OCI-LY7 (cell line): ENCODE measurements at regions not wholly inside any gene's neighbourhood (a gene's known extent, or its start where the extent isn't known, plus 50 kb on each side); places are given as distances from the start of the nearest gene placed in this dataset.

Experiments used
- BruUV-seq: library from RNA; stranded (reverse); fragments of 400-500 nt; replicated peaks from 2 replicates; lab custom pipeline; 2021; lab: Mats Ljungman, UMichigan
- CTCF ChIA-PET: fragments of 300-600 bp; sonication (Branson Sonifier 250); formaldehyde crosslinking; loops from one replicate; lab custom pipeline; 2022; ENCODE audit warnings: antibody characterized with exemption; ENCODE audit not compliant: unreplicated experiment; lab: Charles Lee
- POLR2A ChIA-PET: fragments of 300-600 bp; sonication (Branson Sonifier 250); formaldehyde crosslinking; loops from one replicate; lab custom pipeline; 2022; ENCODE audit warnings: antibody characterized with exemption; lab: Charles Lee
- DNase-seq: peaks from one replicate; pipeline ENCODE4 v3.0.0-alpha.2; 2015; ENCODE audit warnings: low spot score
- H2AFZ ChIP-seq: fragments of 200-600 bp; sonication (generic), shearing (Covaris generic); 2 replicates; pipeline ENCODE4 v1.6.1; 2014; ENCODE audit warnings: mild to moderate bottlenecking, antibody characterized with exemption, low read length, moderate library complexity
- H3K27ac ChIP-seq: fragments of 200-600 bp; sonication (generic); 2 replicates; pipeline ENCODE4 v1.5.1; 2014; ENCODE audit warnings: mixed run types, low read depth, mild to moderate bottlenecking, moderate library complexity, low read length, inconsistent platforms; ENCODE audit not compliant: poor library complexity, severe bottlenecking
- H3K36me3 ChIP-seq: fragments of 200-600 bp; sonication (generic); 2 replicates; pipeline ENCODE4 v1.6.1; 2014; ENCODE audit warnings: mild to moderate bottlenecking, antibody characterized with exemption, low read length, moderate library complexity, mixed read lengths; ENCODE audit not compliant: insufficient read depth
- H3K4me1 ChIP-seq: fragments of 200-600 bp; sonication (generic); 2 replicates; pipeline ENCODE4 v1.5.1; 2014; ENCODE audit warnings: mild to moderate bottlenecking, low read length; ENCODE audit not compliant: insufficient read depth, poor library complexity, severe bottlenecking
- H3K4me2 ChIP-seq: fragments of 200-600 bp; sonication (generic); 2 replicates; pipeline ENCODE4 v1.6.1; 2014; ENCODE audit warnings: mild to moderate bottlenecking, low read length
- H3K4me3 ChIP-seq: fragments of 200-600 bp; sonication (generic); 2 replicates; pipeline ENCODE4 v1.5.1; 2014; ENCODE audit warnings: mild to moderate bottlenecking, low read depth, low read length; ENCODE audit not compliant: poor library complexity, severe bottlenecking
- H3K79me2 ChIP-seq: fragments of 200-600 bp; sonication (generic); 2 replicates; pipeline ENCODE4 v1.6.1; 2016; ENCODE audit warnings: low read depth, mild to moderate bottlenecking, low read length, moderate library complexity, mixed read lengths; ENCODE audit not compliant: insufficient read depth
- H3K9me2 ChIP-seq: fragments of 200-600 bp; sonication (generic); 2 replicates; pipeline ENCODE4 v1.6.1; 2016; ENCODE audit warnings: mild to moderate bottlenecking, low read length, mixed read lengths; ENCODE audit not compliant: insufficient read depth
- H3K9me3 ChIP-seq: fragments of 200-600 bp; sonication (generic); 2 replicates; pipeline ENCODE4 v1.6.1; 2014; ENCODE audit warnings: mild to moderate bottlenecking, mixed run types, low read length, mixed read lengths
- H4K20me1 ChIP-seq: fragments of 200-600 bp; sonication (generic); 2 replicates; pipeline ENCODE4 v1.6.1; 2014; ENCODE audit warnings: mild to moderate bottlenecking, antibody characterized with exemption, low read length, moderate library complexity, mixed read lengths; ENCODE audit not compliant: insufficient read depth
- EZH2phosphoT487 ChIP-seq: fragments of 200-600 bp; sonication (generic); IDR thresholded peaks from 2 replicates; pipeline ENCODE4 v1.6.1; 2018; ENCODE audit warnings: low read depth, borderline replicate concordance, mild to moderate bottlenecking, mixed run types, antibody characterized with exemption, low read length, moderate library complexity, mixed read lengths
- intact Hi-C: fragments of 100-400 bp; cut with micrococcal nuclease; formaldehyde crosslinking; loops from one replicate; pipeline ENCODE4 v1.10.0; 2022; ENCODE audit not compliant: unreplicated experiment
- TF ChIP-seq, protein P1 (sequence below): fragments of 200-600 bp; sonication (generic); conservative IDR thresholded peaks from 2 replicates; pipeline ENCODE4 v1.5.1; 2014; ENCODE audit warnings: mild to moderate bottlenecking, antibody characterized with exemption, low read length, moderate library complexity, mixed read lengths

DNA sequence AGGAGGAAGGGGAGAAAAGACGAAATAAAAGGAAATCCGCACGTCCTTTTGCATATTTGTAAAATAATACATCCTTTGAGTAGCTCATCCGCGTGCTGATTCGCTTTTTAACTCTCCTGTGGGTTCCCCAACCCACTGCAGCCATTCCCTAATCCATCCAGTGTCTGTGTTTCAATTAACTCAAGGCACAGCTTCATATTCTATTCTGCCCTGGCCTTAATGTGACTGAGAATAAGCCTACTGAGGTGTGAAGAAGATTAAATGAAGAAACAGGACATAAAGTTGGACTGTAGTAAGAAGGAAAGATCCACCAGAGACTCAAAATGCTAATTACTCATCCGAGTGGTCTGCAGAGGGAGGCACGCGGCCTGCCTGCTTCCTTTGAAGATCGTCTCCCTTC lies 161.4 kb upstream of the SH3BP4 start:
- no peaks in the 10 kb centered on the region for H3K9me2 ChIP-seq
- intact Hi-C loops: no loop called here
- H4K20me1 ChIP-seq: no peaks in the 10 kb centered on the region; the same call in 1 of the 2 replicates
- H3K36me3 ChIP-seq: no peaks in the 10 kb centered on the region
- H3K4me1 ChIP-seq: no peaks in the 10 kb centered on the region
- H3K79me2 ChIP-seq: no peaks in the 10 kb centered on the region
- H3K4me2 ChIP-seq: no peak overlapping the region
- no peak for DNase-seq
- no peak overlapping the region for H3K27ac ChIP-seq
- ChIA-PET POLR2A (no interaction called here), CTCF (no interaction called here)
- no peak overlapping the region for H3K4me3 ChIP-seq
- TF ChIP-seq, protein P1, sequence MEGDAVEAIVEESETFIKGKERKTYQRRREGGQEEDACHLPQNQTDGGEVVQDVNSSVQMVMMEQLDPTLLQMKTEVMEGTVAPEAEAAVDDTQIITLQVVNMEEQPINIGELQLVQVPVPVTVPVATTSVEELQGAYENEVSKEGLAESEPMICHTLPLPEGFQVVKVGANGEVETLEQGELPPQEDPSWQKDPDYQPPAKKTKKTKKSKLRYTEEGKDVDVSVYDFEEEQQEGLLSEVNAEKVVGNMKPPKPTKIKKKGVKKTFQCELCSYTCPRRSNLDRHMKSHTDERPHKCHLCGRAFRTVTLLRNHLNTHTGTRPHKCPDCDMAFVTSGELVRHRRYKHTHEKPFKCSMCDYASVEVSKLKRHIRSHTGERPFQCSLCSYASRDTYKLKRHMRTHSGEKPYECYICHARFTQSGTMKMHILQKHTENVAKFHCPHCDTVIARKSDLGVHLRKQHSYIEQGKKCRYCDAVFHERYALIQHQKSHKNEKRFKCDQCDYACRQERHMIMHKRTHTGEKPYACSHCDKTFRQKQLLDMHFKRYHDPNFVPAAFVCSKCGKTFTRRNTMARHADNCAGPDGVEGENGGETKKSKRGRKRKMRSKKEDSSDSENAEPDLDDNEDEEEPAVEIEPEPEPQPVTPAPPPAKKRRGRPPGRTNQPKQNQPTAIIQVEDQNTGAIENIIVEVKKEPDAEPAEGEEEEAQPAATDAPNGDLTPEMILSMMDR: no peak
- no peak for TF ChIP-seq EZH2phosphoT487
- BruUV-seq: no TSS peak
- H2AFZ ChIP-seq: no peak overlapping the region
- H3K9me3 ChIP-seq: no peaks in the 10 kb centered on the region

DNA sequence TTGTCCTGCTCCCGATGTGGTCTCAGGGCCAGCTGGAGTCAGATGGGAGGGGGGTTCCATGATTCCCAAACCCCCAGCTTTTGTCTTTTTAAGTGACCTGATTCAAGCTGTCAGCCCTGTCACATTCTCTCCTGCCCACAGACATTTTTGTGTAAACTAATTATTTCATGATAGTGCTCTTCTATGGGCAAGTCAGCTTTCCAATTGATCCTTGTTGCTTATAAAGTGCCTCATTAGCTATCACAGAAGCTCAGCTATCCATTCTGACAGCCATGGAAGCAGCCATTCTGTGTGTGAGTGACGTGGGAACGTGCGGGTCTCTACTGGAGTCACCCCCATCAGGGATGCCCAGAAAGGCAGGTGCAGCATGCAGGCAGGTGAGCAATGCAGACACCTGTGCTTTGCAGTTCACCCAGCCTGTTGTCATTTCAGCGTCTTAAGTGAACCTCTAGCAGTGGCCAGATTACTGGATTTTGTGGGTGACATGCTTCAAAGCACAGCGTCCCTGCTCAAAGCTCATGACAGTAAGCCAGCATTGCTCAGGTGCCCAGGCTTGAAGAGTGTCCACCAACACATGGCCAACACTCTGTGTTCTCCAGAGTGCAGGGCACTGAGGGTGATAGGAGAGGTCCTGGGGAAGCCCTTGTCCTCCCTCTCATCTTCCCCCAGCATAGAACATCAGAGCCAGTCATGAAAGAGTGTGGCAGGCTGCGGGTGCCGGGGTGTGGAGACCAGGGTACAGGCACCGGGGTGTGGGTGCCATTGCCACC lies 162.1 kb upstream of the SH3BP4 start:
- H3K27ac ChIP-seq: no peak overlapping the region
- intact Hi-C loops: no loop called here

More for the DNA sequence above, 162.1 kb upstream of the SH3BP4 start:
- CTCF ChIA-PET: no interaction called here
- H4K20me1 ChIP-seq: no peaks in the 10 kb centered on the region; the same call in 1 of the 2 replicates
- H3K79me2 ChIP-seq: no peaks in the 10 kb centered on the region
- no peaks in the 10 kb centered on the region for H3K9me2 ChIP-seq
- TF ChIP-seq, protein P1: no peak
- TF ChIP-seq EZH2phosphoT487: no peak
- H3K4me1 ChIP-seq: no peaks in the 10 kb centered on the region
- no peak for DNase-seq
- H3K36me3 ChIP-seq: no peaks in the 10 kb centered on the region
- no peak overlapping the region for H2AFZ ChIP-seq
- no peaks in the 10 kb centered on the region for H3K9me3 ChIP-seq
- no peak overlapping the region for H3K4me3 ChIP-seq
- POLR2A ChIA-PET: interaction anchor here (0.7 kb wide), 1 partner anchor 48 kb away, joined by 3 read pairs; no protein-coding TSS in a partner anchor
- no peak overlapping the region for H3K4me2 ChIP-seq
- BruUV-seq: no TSS peak
